ENCODE measurements at regions not wholly inside any gene's neighbourhood (a gene's known extent, or its start where the extent isn't known, plus 50 kb on each side); places are given as distances from the start of the nearest gene placed in this dataset.

DNA sequence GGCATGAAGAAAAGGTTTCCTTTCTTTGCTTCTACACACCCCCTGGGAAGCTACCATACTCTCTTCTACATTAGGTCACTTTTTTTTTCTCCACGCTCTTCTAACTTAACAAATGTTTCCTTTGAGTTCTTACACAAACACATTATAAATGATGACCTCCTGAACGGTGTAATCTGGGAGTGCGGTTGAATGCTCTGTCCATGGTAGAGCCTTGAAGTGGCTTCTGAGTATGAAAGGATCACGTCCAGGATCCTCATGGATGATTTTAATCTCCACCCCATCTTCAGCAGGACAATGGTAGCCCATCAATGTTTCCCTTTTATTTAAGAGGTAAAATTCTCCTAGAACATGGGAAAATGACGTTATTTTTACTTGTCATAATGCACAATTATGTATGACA lies 587.3 kb downstream of the SEMA5A start:
- Histone ChIP-seq H3K4me1 (ENCODE audit: insufficient read depth, low read length, poor library complexity, severe bottlenecking) (peaks cover 12% of the 10 kb centered on the region), H3K9me2 (ENCODE audit: insufficient read depth, low read length) (no peaks in the 10 kb centered on the region), H4K20me1 (ENCODE audit: insufficient read depth, low read length) (no peaks in the 10 kb centered on the region), H3K4me3 (ENCODE audit: low read depth, low read length, poor library complexity, severe bottlenecking) (no peak overlapping the region), H3K36me3 (ENCODE audit: insufficient read depth, low read length) (peaks cover 2% of the 10 kb centered on the region; the same call in 1 of the 2 replicates), H2AFZ (ENCODE audit: low read length) (no peak overlapping the region), H3K79me2 (ENCODE audit: insufficient read depth, low read depth, low read length) (no peaks in the 10 kb centered on the region), H3K4me2 (ENCODE audit: low read length) (no peak overlapping the region), H3K27ac (ENCODE audit: low read depth, low read length, poor library complexity, severe bottlenecking) (no peak overlapping the region), H3K9me3 (ENCODE audit: low read length) (peaks cover 5% of the 10 kb centered on the region; the same call in 1 of the 2 replicates)
- TF ChIP-seq, protein P1, sequence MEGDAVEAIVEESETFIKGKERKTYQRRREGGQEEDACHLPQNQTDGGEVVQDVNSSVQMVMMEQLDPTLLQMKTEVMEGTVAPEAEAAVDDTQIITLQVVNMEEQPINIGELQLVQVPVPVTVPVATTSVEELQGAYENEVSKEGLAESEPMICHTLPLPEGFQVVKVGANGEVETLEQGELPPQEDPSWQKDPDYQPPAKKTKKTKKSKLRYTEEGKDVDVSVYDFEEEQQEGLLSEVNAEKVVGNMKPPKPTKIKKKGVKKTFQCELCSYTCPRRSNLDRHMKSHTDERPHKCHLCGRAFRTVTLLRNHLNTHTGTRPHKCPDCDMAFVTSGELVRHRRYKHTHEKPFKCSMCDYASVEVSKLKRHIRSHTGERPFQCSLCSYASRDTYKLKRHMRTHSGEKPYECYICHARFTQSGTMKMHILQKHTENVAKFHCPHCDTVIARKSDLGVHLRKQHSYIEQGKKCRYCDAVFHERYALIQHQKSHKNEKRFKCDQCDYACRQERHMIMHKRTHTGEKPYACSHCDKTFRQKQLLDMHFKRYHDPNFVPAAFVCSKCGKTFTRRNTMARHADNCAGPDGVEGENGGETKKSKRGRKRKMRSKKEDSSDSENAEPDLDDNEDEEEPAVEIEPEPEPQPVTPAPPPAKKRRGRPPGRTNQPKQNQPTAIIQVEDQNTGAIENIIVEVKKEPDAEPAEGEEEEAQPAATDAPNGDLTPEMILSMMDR (conservative IDR thresholded peaks at IDR 0.05; ENCODE audit: low read length), result no peak
- no peak for TF ChIP-seq EZH2phosphoT487 (IDR thresholded peaks at IDR 0.05; ENCODE audit: borderline replicate concordance, low read depth, low read length)
- no TSS peak for BruUV-seq (replicated peaks)
- ChIA-PET CTCF (ENCODE audit: unreplicated experiment) (no interaction called here), POLR2A (interaction anchor here (0.6 to 1.3 kb wide), 2 partner anchors 13 to 524 kb away, joined by 3 to 5 read pairs; no protein-coding TSS in a partner anchor)
- intact Hi-C loops (cut with micrococcal nuclease; ENCODE audit: unreplicated experiment), result no loop called here
- no peak for DNase-seq (ENCODE audit: low spot score)

DNA sequence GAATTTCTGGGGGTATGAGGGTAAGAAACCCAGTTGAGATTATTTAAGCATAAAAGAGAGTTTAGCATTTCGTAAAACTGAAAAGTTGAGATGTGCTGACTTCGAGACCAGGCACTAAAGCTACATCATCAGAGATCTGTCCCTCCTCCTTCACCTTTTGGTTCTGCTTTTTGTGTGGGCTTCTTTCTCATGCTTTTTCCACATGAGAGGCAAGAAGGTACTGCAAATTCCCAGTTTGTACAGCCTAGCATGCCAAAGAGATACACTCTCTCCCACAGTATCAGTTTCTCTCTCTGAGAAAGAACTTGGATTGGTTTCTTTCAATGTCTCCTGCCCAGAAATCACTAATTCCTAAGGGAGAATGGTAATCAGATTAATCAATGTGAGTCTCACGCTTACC lies 584.7 kb downstream of the SEMA5A start:
- no peaks in the 10 kb centered on the region for H3K9me3 ChIP-seq (ENCODE audit: low read length)
- no peak overlapping the region for H3K4me3 ChIP-seq (ENCODE audit: low read depth, low read length, poor library complexity, severe bottlenecking)
- no peak overlapping the region for H2AFZ ChIP-seq (ENCODE audit: low read length)
- no peaks in the 10 kb centered on the region for H3K9me2 ChIP-seq (ENCODE audit: insufficient read depth, low read length)
- H3K79me2 ChIP-seq (ENCODE audit: insufficient read depth, low read depth, low read length), result no peaks in the 10 kb centered on the region
- no peak overlapping the region for H3K27ac ChIP-seq (ENCODE audit: low read depth, low read length, poor library complexity, severe bottlenecking)
- TF ChIP-seq, protein P1 (conservative IDR thresholded peaks at IDR 0.05; ENCODE audit: low read length), result no peak
- no peak for TF ChIP-seq EZH2phosphoT487 (IDR thresholded peaks at IDR 0.05; ENCODE audit: borderline replicate concordance, low read depth, low read length)
- no peak for DNase-seq (ENCODE audit: low spot score)
- POLR2A ChIA-PET, result interaction anchor here (0.5 to 0.7 kb wide), 2 partner anchors 131 to 1042 kb away, joined by 3 read pairs; no protein-coding TSS in a partner anchor
- H3K4me2 ChIP-seq (ENCODE audit: low read length), result no peak overlapping the region
- intact Hi-C loops (cut with micrococcal nuclease; ENCODE audit: unreplicated experiment), result no loop called here
- BruUV-seq (replicated peaks), result no TSS peak
- no peaks in the 10 kb centered on the region for H3K36me3 ChIP-seq (ENCODE audit: insufficient read depth, low read length)
- CTCF ChIA-PET (ENCODE audit: unreplicated experiment), result no interaction called here
- H3K4me1 ChIP-seq (ENCODE audit: insufficient read depth, low read length, poor library complexity, severe bottlenecking), result peaks cover 4% of the 10 kb centered on the region
- H4K20me1 ChIP-seq (ENCODE audit: insufficient read depth, low read length), result no peaks in the 10 kb centered on the region

DNA sequence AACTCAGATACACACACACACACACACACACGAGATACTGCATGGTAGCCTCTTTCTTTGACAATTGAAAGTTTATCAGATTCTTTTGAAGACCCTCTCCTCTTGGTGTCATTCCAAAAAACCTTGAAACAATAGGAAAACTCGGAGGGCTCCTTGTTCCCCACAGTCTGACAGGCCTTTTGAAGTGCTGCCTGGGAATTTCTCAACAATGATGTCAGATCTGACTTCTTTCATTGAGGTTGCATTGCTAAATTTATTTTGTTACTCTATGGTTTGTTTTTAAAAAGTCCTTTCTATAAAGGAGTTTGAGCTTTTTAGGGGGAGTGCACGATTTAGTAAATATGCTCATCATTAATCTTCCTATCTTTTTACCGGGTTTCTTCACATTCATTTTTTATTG lies 583.9 kb downstream of the SEMA5A start:
- ChIA-PET POLR2A (no interaction called here), CTCF (ENCODE audit: unreplicated experiment) (no interaction called here)
- H2AFZ ChIP-seq (ENCODE audit: low read length), result no peak overlapping the region
- no peak overlapping the region for H3K27ac ChIP-seq (ENCODE audit: low read depth, low read length, poor library complexity, severe bottlenecking)
- no peak for DNase-seq (ENCODE audit: low spot score)
- H3K9me2 ChIP-seq (ENCODE audit: insufficient read depth, low read length), result no peaks in the 10 kb centered on the region
- no peaks in the 10 kb centered on the region for H3K36me3 ChIP-seq (ENCODE audit: insufficient read depth, low read length)
- intact Hi-C loops (cut with micrococcal nuclease; ENCODE audit: unreplicated experiment), result no loop called here
- no peaks in the 10 kb centered on the region for H3K79me2 ChIP-seq (ENCODE audit: insufficient read depth, low read depth, low read length)
- H3K9me3 ChIP-seq (ENCODE audit: low read length), result no peaks in the 10 kb centered on the region
- no peaks in the 10 kb centered on the region for H4K20me1 ChIP-seq (ENCODE audit: insufficient read depth, low read length)
- no peak overlapping the region for H3K4me2 ChIP-seq (ENCODE audit: low read length)
- H3K4me3 ChIP-seq (ENCODE audit: low read depth, low read length, poor library complexity, severe bottlenecking), result no peak overlapping the region
- no peaks in the 10 kb centered on the region for H3K4me1 ChIP-seq (ENCODE audit: insufficient read depth, low read length, poor library complexity, severe bottlenecking)
- TF ChIP-seq, protein P1 (conservative IDR thresholded peaks at IDR 0.05; ENCODE audit: low read length), result no peak
- TF ChIP-seq EZH2phosphoT487 (IDR thresholded peaks at IDR 0.05; ENCODE audit: borderline replicate concordance, low read depth, low read length), result no peak
- no TSS peak for BruUV-seq (replicated peaks)
